ENCODE measurements at regions not wholly inside any gene's neighbourhood (a gene's known extent, or its start where the extent isn't known, plus 50 kb on each side); places are given as distances from the start of the nearest gene placed in this dataset.

DNA sequence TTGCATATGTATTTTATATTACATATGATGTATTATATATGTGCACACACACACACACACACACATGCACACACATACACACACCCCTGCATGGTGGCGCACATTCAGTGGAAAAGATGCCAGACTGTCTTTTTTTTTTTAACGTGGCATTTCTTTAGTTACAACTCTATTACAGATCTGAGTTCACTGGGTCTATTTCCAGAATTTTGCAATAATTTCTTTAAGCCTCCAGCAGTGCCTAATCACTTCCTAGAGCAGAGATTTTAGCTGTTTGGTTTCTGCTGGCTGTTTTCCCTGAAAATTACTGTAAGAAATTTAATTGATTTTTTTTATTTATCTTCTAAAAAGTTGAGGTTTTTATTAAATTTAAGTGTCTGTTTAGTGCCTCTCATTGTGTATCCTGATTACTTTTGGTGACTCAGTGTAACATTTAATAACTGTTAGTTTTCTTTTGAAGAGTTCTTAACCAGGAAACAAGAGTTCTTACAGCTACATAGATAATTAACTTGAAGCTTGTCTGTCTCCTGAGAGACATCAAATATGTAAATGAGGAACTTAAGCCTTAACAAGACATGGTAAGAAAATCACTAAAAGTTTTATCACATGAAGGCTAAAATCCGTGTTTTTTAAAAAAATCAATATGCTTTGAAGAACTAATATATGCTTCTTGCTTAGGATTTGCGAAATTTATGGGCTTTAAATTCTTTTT is 232.0 kb downstream of the MDFIC start:
- no peak overlapping the region for H2AFZ ChIP-seq (ENCODE audit: low read depth, low read length)
- no peak overlapping the region for H3K9ac ChIP-seq (ENCODE audit: low read length)
- H3K27ac ChIP-seq (ENCODE audit: low read length) = no peak overlapping the region
- no peaks in the 10 kb centered on the region for H3F3A ChIP-seq (ENCODE audit: insufficient read depth, low read length, poor library complexity, severe bottlenecking)
- no peaks in the 10 kb centered on the region for H3K36me3 ChIP-seq (ENCODE audit: insufficient read depth, low read length)
- no peaks in the 10 kb centered on the region for H3K27me3 ChIP-seq (ENCODE audit: insufficient read depth, low read depth, low read length)
- no peaks in the 10 kb centered on the region for H3K9me2 ChIP-seq (ENCODE audit: insufficient read depth, low read length)
- no peak overlapping the region for H3K4me2 ChIP-seq (ENCODE audit: low read length)
- no peaks in the 10 kb centered on the region for H3K9me3 ChIP-seq (ENCODE audit: low read length)
- TF ChIP-seq RAD21 (conservative IDR thresholded peaks at IDR 0.05) = no peak
- TF ChIP-seq EZH2 (IDR thresholded peaks at IDR 0.05; ENCODE audit: borderline replicate concordance, insufficient read depth, low read length, poor library complexity, severe bottlenecking) = no peak
- no peak for TF ChIP-seq TAF1 (IDR thresholded peaks at IDR 0.05; ENCODE audit: low read depth)
- no peak for TF ChIP-seq SMC3 (conservative IDR thresholded peaks at IDR 0.05; ENCODE audit: poor library complexity)
- TF ChIP-seq, protein P1, sequence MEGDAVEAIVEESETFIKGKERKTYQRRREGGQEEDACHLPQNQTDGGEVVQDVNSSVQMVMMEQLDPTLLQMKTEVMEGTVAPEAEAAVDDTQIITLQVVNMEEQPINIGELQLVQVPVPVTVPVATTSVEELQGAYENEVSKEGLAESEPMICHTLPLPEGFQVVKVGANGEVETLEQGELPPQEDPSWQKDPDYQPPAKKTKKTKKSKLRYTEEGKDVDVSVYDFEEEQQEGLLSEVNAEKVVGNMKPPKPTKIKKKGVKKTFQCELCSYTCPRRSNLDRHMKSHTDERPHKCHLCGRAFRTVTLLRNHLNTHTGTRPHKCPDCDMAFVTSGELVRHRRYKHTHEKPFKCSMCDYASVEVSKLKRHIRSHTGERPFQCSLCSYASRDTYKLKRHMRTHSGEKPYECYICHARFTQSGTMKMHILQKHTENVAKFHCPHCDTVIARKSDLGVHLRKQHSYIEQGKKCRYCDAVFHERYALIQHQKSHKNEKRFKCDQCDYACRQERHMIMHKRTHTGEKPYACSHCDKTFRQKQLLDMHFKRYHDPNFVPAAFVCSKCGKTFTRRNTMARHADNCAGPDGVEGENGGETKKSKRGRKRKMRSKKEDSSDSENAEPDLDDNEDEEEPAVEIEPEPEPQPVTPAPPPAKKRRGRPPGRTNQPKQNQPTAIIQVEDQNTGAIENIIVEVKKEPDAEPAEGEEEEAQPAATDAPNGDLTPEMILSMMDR (IDR thresholded peaks at IDR 0.05; ENCODE audit: poor library complexity, severe bottlenecking) = no peak
- TF ChIP-seq MXI1 (conservative IDR thresholded peaks at IDR 0.05; ENCODE audit: poor library complexity, severe bottlenecking) = no peak
- TF ChIP-seq, protein P2, sequence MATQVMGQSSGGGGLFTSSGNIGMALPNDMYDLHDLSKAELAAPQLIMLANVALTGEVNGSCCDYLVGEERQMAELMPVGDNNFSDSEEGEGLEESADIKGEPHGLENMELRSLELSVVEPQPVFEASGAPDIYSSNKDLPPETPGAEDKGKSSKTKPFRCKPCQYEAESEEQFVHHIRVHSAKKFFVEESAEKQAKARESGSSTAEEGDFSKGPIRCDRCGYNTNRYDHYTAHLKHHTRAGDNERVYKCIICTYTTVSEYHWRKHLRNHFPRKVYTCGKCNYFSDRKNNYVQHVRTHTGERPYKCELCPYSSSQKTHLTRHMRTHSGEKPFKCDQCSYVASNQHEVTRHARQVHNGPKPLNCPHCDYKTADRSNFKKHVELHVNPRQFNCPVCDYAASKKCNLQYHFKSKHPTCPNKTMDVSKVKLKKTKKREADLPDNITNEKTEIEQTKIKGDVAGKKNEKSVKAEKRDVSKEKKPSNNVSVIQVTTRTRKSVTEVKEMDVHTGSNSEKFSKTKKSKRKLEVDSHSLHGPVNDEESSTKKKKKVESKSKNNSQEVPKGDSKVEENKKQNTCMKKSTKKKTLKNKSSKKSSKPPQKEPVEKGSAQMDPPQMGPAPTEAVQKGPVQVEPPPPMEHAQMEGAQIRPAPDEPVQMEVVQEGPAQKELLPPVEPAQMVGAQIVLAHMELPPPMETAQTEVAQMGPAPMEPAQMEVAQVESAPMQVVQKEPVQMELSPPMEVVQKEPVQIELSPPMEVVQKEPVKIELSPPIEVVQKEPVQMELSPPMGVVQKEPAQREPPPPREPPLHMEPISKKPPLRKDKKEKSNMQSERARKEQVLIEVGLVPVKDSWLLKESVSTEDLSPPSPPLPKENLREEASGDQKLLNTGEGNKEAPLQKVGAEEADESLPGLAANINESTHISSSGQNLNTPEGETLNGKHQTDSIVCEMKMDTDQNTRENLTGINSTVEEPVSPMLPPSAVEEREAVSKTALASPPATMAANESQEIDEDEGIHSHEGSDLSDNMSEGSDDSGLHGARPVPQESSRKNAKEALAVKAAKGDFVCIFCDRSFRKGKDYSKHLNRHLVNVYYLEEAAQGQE (IDR thresholded peaks at IDR 0.05; ENCODE audit: borderline replicate concordance) = no peak
- no peak for TF ChIP-seq EP300 (conservative IDR thresholded peaks at IDR 0.05; ENCODE audit: poor library complexity, severe bottlenecking)
- TF ChIP-seq POLR2AphosphoS5 (IDR thresholded peaks at IDR 0.05) = no peak
- no peak overlapping the region for H3K4me3 ChIP-seq (ENCODE audit: low read length)
- no peaks in the 10 kb centered on the region for H4K20me1 ChIP-seq (ENCODE audit: insufficient read depth)
- H3K79me2 ChIP-seq (replicated peaks; ENCODE audit: insufficient read depth, low read length) = no peaks in the 10 kb centered on the region

DNA sequence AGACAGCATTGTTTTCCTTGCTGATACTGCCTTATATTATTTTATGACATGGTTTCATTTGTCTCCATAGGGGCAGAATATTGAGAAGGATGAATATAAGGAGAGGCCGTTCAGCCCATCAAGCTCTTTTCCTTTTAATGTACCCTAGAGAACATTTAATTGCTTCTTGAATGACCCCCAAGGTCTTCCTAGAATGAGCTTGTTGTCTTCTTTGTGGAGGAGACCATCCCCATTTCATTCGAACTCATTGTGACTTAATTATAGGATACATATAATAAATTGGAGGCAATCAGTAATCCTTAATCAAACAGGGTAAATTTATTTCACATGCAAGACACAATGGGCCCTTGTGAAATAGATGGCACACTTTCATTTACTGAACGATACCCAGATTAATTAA is 231.3 kb downstream of the MDFIC start:
- H3K9me3 ChIP-seq (ENCODE audit: low read length) = no peaks in the 10 kb centered on the region
- H3K4me3 ChIP-seq (ENCODE audit: low read length) = no peak overlapping the region
- no peaks in the 10 kb centered on the region for H3K79me2 ChIP-seq (replicated peaks; ENCODE audit: insufficient read depth, low read length)
- no peaks in the 10 kb centered on the region for H3K9me2 ChIP-seq (ENCODE audit: insufficient read depth, low read length)
- H3K4me2 ChIP-seq (ENCODE audit: low read length) = no peak overlapping the region
- H3K27ac ChIP-seq (ENCODE audit: low read length) = no peak overlapping the region
- no peaks in the 10 kb centered on the region for H3K27me3 ChIP-seq (ENCODE audit: insufficient read depth, low read depth, low read length)
- no peak overlapping the region for H3K9ac ChIP-seq (ENCODE audit: low read length)
- no peaks in the 10 kb centered on the region for H3F3A ChIP-seq (ENCODE audit: insufficient read depth, low read length, poor library complexity, severe bottlenecking)
- no peak for TF ChIP-seq SMC3 (conservative IDR thresholded peaks at IDR 0.05; ENCODE audit: poor library complexity)
- TF ChIP-seq POLR2AphosphoS5 (IDR thresholded peaks at IDR 0.05) = no peak
- TF ChIP-seq EP300 (conservative IDR thresholded peaks at IDR 0.05; ENCODE audit: poor library complexity, severe bottlenecking) = no peak
- TF ChIP-seq TAF1 (IDR thresholded peaks at IDR 0.05; ENCODE audit: low read depth) = no peak
- TF ChIP-seq, protein P1 (IDR thresholded peaks at IDR 0.05; ENCODE audit: poor library complexity, severe bottlenecking) = no peak
- no peak for TF ChIP-seq MXI1 (conservative IDR thresholded peaks at IDR 0.05; ENCODE audit: poor library complexity, severe bottlenecking)
- no peak for TF ChIP-seq EZH2 (IDR thresholded peaks at IDR 0.05; ENCODE audit: borderline replicate concordance, insufficient read depth, low read length, poor library complexity, severe bottlenecking)
- TF ChIP-seq, protein P2 (IDR thresholded peaks at IDR 0.05; ENCODE audit: borderline replicate concordance) = no peak
- no peak for TF ChIP-seq RAD21 (conservative IDR thresholded peaks at IDR 0.05)
- H2AFZ ChIP-seq (ENCODE audit: low read depth, low read length) = no peak overlapping the region
- H3K36me3 ChIP-seq (ENCODE audit: insufficient read depth, low read length) = no peaks in the 10 kb centered on the region
- no peaks in the 10 kb centered on the region for H4K20me1 ChIP-seq (ENCODE audit: insufficient read depth)

All from neural cell (in vitro differentiated cells).